GM23338 (cell line): ENCODE measurements at regions not wholly inside any gene's neighbourhood (a gene's known extent, or its start where the extent isn't known, plus 50 kb on each side); places are given as distances from the start of the nearest gene placed in this dataset.

Experiments
- ETS1 ChIP-seq: IDR thresholded peaks from 2 replicates; pipeline ENCODE4 v1.6.1; 2016; ENCODE audit warnings: antibody characterized with exemption
- EZH2phosphoT487 ChIP-seq: fragments of 200-600 bp; sonication (generic); IDR thresholded peaks from one replicate; pipeline ENCODE4 v1.8.1; 2018; ENCODE audit warnings: antibody characterized with exemption; ENCODE audit not compliant: unreplicated experiment
- POLR2AphosphoS5 ChIP-seq: IDR thresholded peaks from 2 replicates; pipeline ENCODE4 v1.6.1; 2016; ENCODE audit warnings: antibody characterized with exemption, low read depth
- REST ChIP-seq: IDR thresholded peaks from one replicate; pipeline ENCODE4 v1.6.1; 2018; ENCODE audit warnings: antibody characterized with exemption; ENCODE audit not compliant: unreplicated experiment
- STAT1 ChIP-seq: IDR thresholded peaks from one replicate; pipeline ENCODE4 v1.6.1; 2016; ENCODE audit warnings: antibody characterized with exemption; ENCODE audit not compliant: unreplicated experiment
- ZNF114 ChIP-seq: fragments of 250-450 bp; sonication (Bioruptor Pico); IDR thresholded peaks from 2 replicates; pipeline ENCODE4 v1.5.0; 2020; ENCODE audit warnings: mild to moderate bottlenecking, moderate library complexity
- ZNF462 ChIP-seq: fragments of 250-450 bp; sonication (Bioruptor Pico); IDR thresholded peaks from 2 replicates; pipeline ENCODE4 v1.5.0; 2020; ENCODE audit warnings: mild to moderate bottlenecking, moderate library complexity

GRCh38 chr10:3684891-3685290, 100.1 kb downstream of the KLF6 start (continued):
- TF ChIP-seq ZNF462 (CRISPR knock-in tag) = no peak
- TF ChIP-seq EZH2phosphoT487 = no peak
- no peak for TF ChIP-seq POLR2AphosphoS5
- no peak for TF ChIP-seq STAT1
- TF ChIP-seq REST = no peak
- TF ChIP-seq ETS1 = no peak
- TF ChIP-seq ZNF114 (CRISPR knock-in tag) = no peak
